Breast epithelium (tissue), 3 donors: ENCODE measurements at regions not wholly inside any gene's neighbourhood (a gene's known extent, or its start where the extent isn't known, plus 50 kb on each side); places are given as distances from the start of the nearest gene placed in this dataset.

ENCODE experiments used
- CTCF ChIP-seq, 3 donors: fragments of 450-650 bp; IDR thresholded peaks; one replicate each; pipeline ENCODE4 v1.5.1; 2016 to 2017; ENCODE audit warnings: antibody characterized with exemption in 3 of 3, mild to moderate bottlenecking in 3 of 3, moderate library complexity in 3 of 3
- POLR2AphosphoS5 ChIP-seq, 3 donors: sonication (generic); formaldehyde crosslinking; IDR thresholded peaks; one replicate each; pipeline ENCODE4 v1.6.1; 2017; ENCODE audit warnings: antibody characterized with exemption in 3 of 3

GRCh38 chr6:11830520-11830919 is 51.9 kb upstream of the ADTRP start:
- TF ChIP-seq CTCF (IDR thresholded peaks at IDR 0.05) (no peak), POLR2AphosphoS5 (IDR thresholded peaks at IDR 0.05) (no peak)
